ENCODE measurements at regions not wholly inside any gene's neighbourhood (a gene's known extent, or its start where the extent isn't known, plus 50 kb on each side); places are given as distances from the start of the nearest gene placed in this dataset.

GRCh38 chr18:59086522-59086921 lies 53.2 kb upstream of the SEC11C start:
- Histone ChIP-seq H3K79me2 (ENCODE audit: insufficient read depth) (no peaks in the 10 kb centered on the region), H3K27ac (ENCODE audit: low read depth in 2 of 2, low read length in 1 of 2) (no peak overlapping the region), H3F3A (replicated peaks; ENCODE audit: insufficient read depth) (peaks cover 10% of the 10 kb centered on the region), H3K9me2 (no peaks in the 10 kb centered on the region), H3K4me1 (ENCODE audit: control insufficient read depth in 1 of 2, insufficient read depth in 2 of 2, low read depth in 1 of 2, low read length in 1 of 2) (peaks cover 2 to 21% of the 10 kb centered on the region in 2 experiments; a peak in 3 of 4 replicates), H3K4me3 (ENCODE audit: low read depth in 2 of 2, low read length in 1 of 2) (no peak overlapping the region), H3K4me2 (no peak overlapping the region), H2AFZ (ENCODE audit: low read depth) (no peak overlapping the region; the same call in 1 of the 2 replicates), H3K36me3 (replicated peaks in 1 of 2; ENCODE audit: control insufficient read depth in 1 of 2, insufficient read depth in 2 of 2, low read length in 1 of 2) (no peaks in the 10 kb centered on the region), H3K9ac (no peak overlapping the region), H4K20me1 (ENCODE audit: insufficient read depth) (no peaks in the 10 kb centered on the region), H3K9me3 (no peaks in the 10 kb centered on the region), H3K27me3 (ENCODE audit: insufficient read depth) (no peaks in the 10 kb centered on the region)
- DNase-seq, result no peak
- WGBS (ENCODE audit: low lambda C conversion rate), result 62% methylated on average over 4 of the region's 4 CpGs
- ChIA-PET POLR2A (no interaction called here), CTCF (interaction anchor here (1.0 to 12.8 kb wide), 8 partner anchors 16 to 556 kb away, joined by 3 to 98 read pairs (median 4); no protein-coding TSS in a partner anchor)
- TF ChIP-seq IRF3 (IDR thresholded peaks at IDR 0.05; ENCODE audit: low read depth, low read length) (no peak), SMC3 (IDR thresholded peaks at IDR 0.05; ENCODE audit: low read depth, low read length) (no peak), RCOR1 (IDR thresholded peaks at IDR 0.05; ENCODE audit: low read length) (no peak), EZH2phosphoT487 (IDR thresholded peaks at IDR 0.05; ENCODE audit: borderline replicate concordance, low read depth) (no peak), ELF1 (IDR thresholded peaks at IDR 0.05) (no peak), USF2 (IDR thresholded peaks at IDR 0.05; ENCODE audit: borderline replicate concordance, low read depth, low read length) (no peak), YY1 (IDR thresholded peaks at IDR 0.05; ENCODE audit: low read depth) (no peak)

GRCh38 chr18:59087391-59087790 lies 52.3 kb upstream of the SEC11C start:
- H3F3A ChIP-seq (replicated peaks; ENCODE audit: insufficient read depth), result peaks cover 10% of the 10 kb centered on the region
- 84% methylated on average over 3 of the region's 3 CpGs for WGBS (ENCODE audit: low lambda C conversion rate)
- H2AFZ ChIP-seq (ENCODE audit: low read depth), result no peak overlapping the region
- no peaks in the 10 kb centered on the region for H3K9me3 ChIP-seq
- H4K20me1 ChIP-seq (ENCODE audit: insufficient read depth), result no peaks in the 10 kb centered on the region
- no peak for TF ChIP-seq NRF1 (IDR thresholded peaks at IDR 0.05; ENCODE audit: low read depth, low read length)
- TF ChIP-seq GATA2 (CRISPR knock-in tag; IDR thresholded peaks at IDR 0.05), result no peak
- TF ChIP-seq FOSL2 (IDR thresholded peaks at IDR 0.05; ENCODE audit: borderline replicate concordance, low read depth), result no peak
- no peak for TF ChIP-seq FOXJ3 (CRISPR knock-in tag; IDR thresholded peaks at IDR 0.05)
- no peak for TF ChIP-seq RXRA (IDR thresholded peaks at IDR 0.05; ENCODE audit: borderline replicate concordance, low read depth)
- no peak for TF ChIP-seq USF2 (IDR thresholded peaks at IDR 0.05; ENCODE audit: borderline replicate concordance, low read depth, low read length)
- no peak for TF ChIP-seq RFX5 (IDR thresholded peaks at IDR 0.05; ENCODE audit: low read length)
- no peak for TF ChIP-seq SMC3 (IDR thresholded peaks at IDR 0.05; ENCODE audit: low read depth, low read length)
- TF ChIP-seq NFIC (IDR thresholded peaks at IDR 0.05; ENCODE audit: borderline replicate concordance), result no peak
- TF ChIP-seq ZBTB33 (IDR thresholded peaks at IDR 0.05; ENCODE audit: borderline replicate concordance, low read depth), result no peak
- no peak for TF ChIP-seq MAX (IDR thresholded peaks at IDR 0.05; ENCODE audit: low read depth)
- no peak for TF ChIP-seq RAD21 (IDR thresholded peaks at IDR 0.05; ENCODE audit: low read length)
- H3K9me2 ChIP-seq, result no peaks in the 10 kb centered on the region
- H3K79me2 ChIP-seq (ENCODE audit: insufficient read depth), result no peaks in the 10 kb centered on the region
- ChIA-PET POLR2A (no interaction called here), CTCF (interaction anchor here (1.1 to 12.8 kb wide), 5 partner anchors 17 to 558 kb away, joined by 3 to 98 read pairs (median 17); no protein-coding TSS in a partner anchor)
- H3K9ac ChIP-seq, result no peak overlapping the region
- no peak overlapping the region for H3K4me3 ChIP-seq (ENCODE audit: low read depth in 2 of 2, low read length in 1 of 2)
- H3K36me3 ChIP-seq (replicated peaks in 1 of 2; ENCODE audit: control insufficient read depth in 1 of 2, insufficient read depth in 2 of 2, low read length in 1 of 2), result no peaks in the 10 kb centered on the region
- no peak overlapping the region for H3K27ac ChIP-seq (ENCODE audit: low read depth in 2 of 2, low read length in 1 of 2)
- no peaks in the 10 kb centered on the region for H3K27me3 ChIP-seq (ENCODE audit: insufficient read depth)
- H3K4me1 ChIP-seq (ENCODE audit: control insufficient read depth in 1 of 2, insufficient read depth in 2 of 2, low read depth in 1 of 2, low read length in 1 of 2), result peaks cover 2 to 21% of the 10 kb centered on the region in 2 experiments; a peak in 3 of 4 replicates
- H3K4me2 ChIP-seq, result no peak overlapping the region
- DNase-seq, result no peak

All from SK-N-SH (cell line).